ENCODE measurements at regions not wholly inside any gene's neighbourhood (a gene's known extent, or its start where the extent isn't known, plus 50 kb on each side); places are given as distances from the start of the nearest gene placed in this dataset.

DNA sequence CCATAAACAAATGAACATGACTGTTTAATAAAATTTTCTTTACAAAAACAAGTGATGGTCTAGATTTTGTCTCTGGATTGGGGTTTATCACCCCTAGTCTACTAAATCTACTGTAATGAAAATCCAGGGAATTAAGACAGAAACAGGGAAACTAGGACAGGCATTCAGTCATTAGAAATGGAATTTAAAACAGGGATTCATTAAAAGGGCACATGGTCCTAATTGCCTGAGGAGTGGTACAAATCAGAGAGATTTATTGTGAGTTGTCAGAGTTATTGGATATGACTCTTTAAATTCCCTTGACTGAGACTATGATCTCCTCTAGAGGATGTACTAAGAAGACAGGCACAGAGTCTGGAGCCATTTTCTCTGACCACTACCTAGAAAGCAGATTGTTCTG is 670.9 kb upstream of the GCFC2 start:
- TF ChIP-seq, protein P1, sequence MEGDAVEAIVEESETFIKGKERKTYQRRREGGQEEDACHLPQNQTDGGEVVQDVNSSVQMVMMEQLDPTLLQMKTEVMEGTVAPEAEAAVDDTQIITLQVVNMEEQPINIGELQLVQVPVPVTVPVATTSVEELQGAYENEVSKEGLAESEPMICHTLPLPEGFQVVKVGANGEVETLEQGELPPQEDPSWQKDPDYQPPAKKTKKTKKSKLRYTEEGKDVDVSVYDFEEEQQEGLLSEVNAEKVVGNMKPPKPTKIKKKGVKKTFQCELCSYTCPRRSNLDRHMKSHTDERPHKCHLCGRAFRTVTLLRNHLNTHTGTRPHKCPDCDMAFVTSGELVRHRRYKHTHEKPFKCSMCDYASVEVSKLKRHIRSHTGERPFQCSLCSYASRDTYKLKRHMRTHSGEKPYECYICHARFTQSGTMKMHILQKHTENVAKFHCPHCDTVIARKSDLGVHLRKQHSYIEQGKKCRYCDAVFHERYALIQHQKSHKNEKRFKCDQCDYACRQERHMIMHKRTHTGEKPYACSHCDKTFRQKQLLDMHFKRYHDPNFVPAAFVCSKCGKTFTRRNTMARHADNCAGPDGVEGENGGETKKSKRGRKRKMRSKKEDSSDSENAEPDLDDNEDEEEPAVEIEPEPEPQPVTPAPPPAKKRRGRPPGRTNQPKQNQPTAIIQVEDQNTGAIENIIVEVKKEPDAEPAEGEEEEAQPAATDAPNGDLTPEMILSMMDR (IDR thresholded peaks at IDR 0.05 in 2 of 3, conservative IDR thresholded peaks at IDR 0.05 in 1 of 3; ENCODE audit: borderline replicate concordance in 1 of 3, insufficient read depth in 1 of 3, low read depth in 2 of 3, low read length in 2 of 3) = no peak
- TF ChIP-seq, protein P2, sequence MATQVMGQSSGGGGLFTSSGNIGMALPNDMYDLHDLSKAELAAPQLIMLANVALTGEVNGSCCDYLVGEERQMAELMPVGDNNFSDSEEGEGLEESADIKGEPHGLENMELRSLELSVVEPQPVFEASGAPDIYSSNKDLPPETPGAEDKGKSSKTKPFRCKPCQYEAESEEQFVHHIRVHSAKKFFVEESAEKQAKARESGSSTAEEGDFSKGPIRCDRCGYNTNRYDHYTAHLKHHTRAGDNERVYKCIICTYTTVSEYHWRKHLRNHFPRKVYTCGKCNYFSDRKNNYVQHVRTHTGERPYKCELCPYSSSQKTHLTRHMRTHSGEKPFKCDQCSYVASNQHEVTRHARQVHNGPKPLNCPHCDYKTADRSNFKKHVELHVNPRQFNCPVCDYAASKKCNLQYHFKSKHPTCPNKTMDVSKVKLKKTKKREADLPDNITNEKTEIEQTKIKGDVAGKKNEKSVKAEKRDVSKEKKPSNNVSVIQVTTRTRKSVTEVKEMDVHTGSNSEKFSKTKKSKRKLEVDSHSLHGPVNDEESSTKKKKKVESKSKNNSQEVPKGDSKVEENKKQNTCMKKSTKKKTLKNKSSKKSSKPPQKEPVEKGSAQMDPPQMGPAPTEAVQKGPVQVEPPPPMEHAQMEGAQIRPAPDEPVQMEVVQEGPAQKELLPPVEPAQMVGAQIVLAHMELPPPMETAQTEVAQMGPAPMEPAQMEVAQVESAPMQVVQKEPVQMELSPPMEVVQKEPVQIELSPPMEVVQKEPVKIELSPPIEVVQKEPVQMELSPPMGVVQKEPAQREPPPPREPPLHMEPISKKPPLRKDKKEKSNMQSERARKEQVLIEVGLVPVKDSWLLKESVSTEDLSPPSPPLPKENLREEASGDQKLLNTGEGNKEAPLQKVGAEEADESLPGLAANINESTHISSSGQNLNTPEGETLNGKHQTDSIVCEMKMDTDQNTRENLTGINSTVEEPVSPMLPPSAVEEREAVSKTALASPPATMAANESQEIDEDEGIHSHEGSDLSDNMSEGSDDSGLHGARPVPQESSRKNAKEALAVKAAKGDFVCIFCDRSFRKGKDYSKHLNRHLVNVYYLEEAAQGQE (IDR thresholded peaks at IDR 0.05; ENCODE audit: low read depth) = no peak
- TF ChIP-seq FOSL1 (IDR thresholded peaks at IDR 0.05; ENCODE audit: low read depth) (no peak), EGR1 (IDR thresholded peaks at IDR 0.05; ENCODE audit: low read depth) (no peak), SRF (IDR thresholded peaks at IDR 0.05; ENCODE audit: low read depth) (no peak), EZH2phosphoT487 (IDR thresholded peaks at IDR 0.05; ENCODE audit: borderline replicate concordance) (no peak), POLR2A (IDR thresholded peaks at IDR 0.05; ENCODE audit: borderline replicate concordance, extremely low read depth, insufficient read depth, insufficient read length) (no peak), POLR2AphosphoS5 (IDR thresholded peaks at IDR 0.05; ENCODE audit: low read depth, low read length) (no peak), SIN3A (IDR thresholded peaks at IDR 0.05; ENCODE audit: low read depth) (no peak), YY1 (IDR thresholded peaks at IDR 0.05; ENCODE audit: extremely low read depth, insufficient replicate concordance, low read depth, low read length) (no peak)
- TF ChIP-seq, protein P3, sequence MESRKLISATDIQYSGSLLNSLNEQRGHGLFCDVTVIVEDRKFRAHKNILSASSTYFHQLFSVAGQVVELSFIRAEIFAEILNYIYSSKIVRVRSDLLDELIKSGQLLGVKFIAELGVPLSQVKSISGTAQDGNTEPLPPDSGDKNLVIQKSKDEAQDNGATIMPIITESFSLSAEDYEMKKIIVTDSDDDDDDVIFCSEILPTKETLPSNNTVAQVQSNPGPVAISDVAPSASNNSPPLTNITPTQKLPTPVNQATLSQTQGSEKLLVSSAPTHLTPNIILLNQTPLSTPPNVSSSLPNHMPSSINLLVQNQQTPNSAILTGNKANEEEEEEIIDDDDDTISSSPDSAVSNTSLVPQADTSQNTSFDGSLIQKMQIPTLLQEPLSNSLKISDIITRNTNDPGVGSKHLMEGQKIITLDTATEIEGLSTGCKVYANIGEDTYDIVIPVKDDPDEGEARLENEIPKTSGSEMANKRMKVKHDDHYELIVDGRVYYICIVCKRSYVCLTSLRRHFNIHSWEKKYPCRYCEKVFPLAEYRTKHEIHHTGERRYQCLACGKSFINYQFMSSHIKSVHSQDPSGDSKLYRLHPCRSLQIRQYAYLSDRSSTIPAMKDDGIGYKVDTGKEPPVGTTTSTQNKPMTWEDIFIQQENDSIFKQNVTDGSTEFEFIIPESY (IDR thresholded peaks at IDR 0.05; ENCODE audit: extremely low read depth, insufficient replicate concordance, low read length) = no peak
- TF ChIP-seq, protein P4, sequence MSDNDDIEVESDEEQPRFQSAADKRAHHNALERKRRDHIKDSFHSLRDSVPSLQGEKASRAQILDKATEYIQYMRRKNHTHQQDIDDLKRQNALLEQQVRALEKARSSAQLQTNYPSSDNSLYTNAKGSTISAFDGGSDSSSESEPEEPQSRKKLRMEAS (IDR thresholded peaks at IDR 0.05) = no peak
